ENCODE measurements at regions not wholly inside any gene's neighbourhood (a gene's known extent, or its start where the extent isn't known, plus 50 kb on each side); places are given as distances from the start of the nearest gene placed in this dataset.

DNA sequence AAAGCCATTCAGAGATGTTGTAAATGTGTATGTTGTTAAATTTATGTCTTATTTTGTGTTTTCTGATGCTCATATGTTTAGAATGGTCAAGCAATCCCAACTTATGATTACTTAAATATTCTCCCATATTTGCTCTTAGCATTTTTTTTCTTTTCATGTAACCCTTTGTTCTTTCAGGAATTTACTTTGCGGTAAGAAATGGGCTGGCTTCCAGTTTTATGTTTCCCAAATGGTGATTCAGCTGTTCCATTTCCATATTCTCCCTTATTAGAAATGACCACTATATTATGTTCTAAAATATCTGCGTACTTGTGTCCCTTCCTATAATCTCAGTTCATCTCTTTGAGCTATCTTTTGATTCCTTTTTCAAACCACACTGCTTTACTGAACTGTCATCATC is 113.7 kb downstream of the CDH26 start:
- no peak overlapping the region for H3K4me3 ChIP-seq (ENCODE audit: low read depth, low read length)
- TF ChIP-seq, protein P1, sequence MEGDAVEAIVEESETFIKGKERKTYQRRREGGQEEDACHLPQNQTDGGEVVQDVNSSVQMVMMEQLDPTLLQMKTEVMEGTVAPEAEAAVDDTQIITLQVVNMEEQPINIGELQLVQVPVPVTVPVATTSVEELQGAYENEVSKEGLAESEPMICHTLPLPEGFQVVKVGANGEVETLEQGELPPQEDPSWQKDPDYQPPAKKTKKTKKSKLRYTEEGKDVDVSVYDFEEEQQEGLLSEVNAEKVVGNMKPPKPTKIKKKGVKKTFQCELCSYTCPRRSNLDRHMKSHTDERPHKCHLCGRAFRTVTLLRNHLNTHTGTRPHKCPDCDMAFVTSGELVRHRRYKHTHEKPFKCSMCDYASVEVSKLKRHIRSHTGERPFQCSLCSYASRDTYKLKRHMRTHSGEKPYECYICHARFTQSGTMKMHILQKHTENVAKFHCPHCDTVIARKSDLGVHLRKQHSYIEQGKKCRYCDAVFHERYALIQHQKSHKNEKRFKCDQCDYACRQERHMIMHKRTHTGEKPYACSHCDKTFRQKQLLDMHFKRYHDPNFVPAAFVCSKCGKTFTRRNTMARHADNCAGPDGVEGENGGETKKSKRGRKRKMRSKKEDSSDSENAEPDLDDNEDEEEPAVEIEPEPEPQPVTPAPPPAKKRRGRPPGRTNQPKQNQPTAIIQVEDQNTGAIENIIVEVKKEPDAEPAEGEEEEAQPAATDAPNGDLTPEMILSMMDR (IDR thresholded peaks at IDR 0.05; ENCODE audit: insufficient read depth, low read depth, low read length): no peak
- DNase-seq (ENCODE audit: low read depth): no peak

DNA sequence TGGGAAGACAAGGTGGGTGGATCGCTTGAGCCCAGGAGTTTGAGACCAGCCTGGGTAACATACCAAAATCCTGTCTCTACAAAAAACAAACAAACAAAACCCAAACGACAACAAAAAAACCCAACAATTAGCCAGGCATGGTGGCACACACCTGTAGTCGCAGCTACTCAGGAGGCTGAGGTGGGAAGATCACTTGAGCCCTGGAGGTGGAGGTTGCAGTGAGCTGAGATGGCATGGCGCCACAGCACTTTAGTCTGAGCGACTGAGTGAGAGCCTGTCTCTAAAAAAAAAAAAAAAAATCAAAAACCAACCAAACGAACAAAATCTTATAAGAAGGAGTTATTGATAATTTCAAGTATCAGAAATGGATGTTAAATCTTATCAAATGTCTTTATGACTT is 114.9 kb downstream of the CDH26 start:
- no peak for DNase-seq (ENCODE audit: low read depth)
- H3K4me3 ChIP-seq (ENCODE audit: low read depth, low read length): no peak overlapping the region
- TF ChIP-seq, protein P1 (IDR thresholded peaks at IDR 0.05; ENCODE audit: insufficient read depth, low read depth, low read length): no peak

DNA sequence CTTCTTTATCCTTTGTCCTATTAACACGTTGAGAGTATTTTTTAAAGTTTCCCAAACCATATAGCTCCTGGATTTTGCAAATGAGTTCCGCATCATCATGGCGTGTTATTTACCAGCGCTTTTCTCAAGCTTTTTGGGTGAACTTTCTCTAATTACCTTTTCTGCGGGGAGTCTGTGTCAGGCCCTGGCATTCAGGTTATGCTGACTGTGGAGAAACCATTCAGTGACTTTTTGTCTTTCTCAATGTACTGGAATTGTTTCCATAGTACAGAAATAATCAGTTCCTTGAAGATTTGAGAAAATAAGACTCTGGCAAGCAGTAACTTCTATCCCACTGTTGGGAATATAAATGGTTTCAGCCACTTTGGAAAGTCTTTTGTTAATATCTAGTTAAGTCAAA is 115.3 kb downstream of the CDH26 start:
- no peak for DNase-seq (ENCODE audit: low read depth)
- H3K4me3 ChIP-seq (ENCODE audit: low read depth, low read length): no peak overlapping the region
- TF ChIP-seq, protein P1 (IDR thresholded peaks at IDR 0.05; ENCODE audit: insufficient read depth, low read depth, low read length): no peak

DNA sequence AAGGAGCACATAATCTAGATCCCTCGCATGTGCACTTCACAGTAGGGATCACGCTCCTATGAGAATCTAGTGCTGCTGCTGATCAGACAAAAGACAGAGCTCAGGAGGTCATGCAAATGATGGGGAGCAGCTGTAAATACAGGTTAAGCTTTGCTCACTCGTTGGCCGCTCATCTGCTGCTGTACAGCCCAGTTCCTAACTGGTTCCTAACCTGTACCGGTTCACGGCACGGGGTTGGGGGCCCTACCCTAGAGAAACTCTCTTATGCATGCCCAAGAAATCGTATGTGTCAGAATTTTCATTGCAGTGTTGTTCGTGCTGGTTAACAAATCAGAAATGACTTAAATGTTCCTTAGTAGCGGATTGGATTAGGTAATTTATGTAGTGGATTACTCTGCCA is 116.1 kb downstream of the CDH26 start:
- no peak for DNase-seq (ENCODE audit: low read depth)
- no peak overlapping the region for H3K4me3 ChIP-seq (ENCODE audit: low read depth, low read length)
- TF ChIP-seq, protein P1 (IDR thresholded peaks at IDR 0.05; ENCODE audit: insufficient read depth, low read depth, low read length): no peak

DNA sequence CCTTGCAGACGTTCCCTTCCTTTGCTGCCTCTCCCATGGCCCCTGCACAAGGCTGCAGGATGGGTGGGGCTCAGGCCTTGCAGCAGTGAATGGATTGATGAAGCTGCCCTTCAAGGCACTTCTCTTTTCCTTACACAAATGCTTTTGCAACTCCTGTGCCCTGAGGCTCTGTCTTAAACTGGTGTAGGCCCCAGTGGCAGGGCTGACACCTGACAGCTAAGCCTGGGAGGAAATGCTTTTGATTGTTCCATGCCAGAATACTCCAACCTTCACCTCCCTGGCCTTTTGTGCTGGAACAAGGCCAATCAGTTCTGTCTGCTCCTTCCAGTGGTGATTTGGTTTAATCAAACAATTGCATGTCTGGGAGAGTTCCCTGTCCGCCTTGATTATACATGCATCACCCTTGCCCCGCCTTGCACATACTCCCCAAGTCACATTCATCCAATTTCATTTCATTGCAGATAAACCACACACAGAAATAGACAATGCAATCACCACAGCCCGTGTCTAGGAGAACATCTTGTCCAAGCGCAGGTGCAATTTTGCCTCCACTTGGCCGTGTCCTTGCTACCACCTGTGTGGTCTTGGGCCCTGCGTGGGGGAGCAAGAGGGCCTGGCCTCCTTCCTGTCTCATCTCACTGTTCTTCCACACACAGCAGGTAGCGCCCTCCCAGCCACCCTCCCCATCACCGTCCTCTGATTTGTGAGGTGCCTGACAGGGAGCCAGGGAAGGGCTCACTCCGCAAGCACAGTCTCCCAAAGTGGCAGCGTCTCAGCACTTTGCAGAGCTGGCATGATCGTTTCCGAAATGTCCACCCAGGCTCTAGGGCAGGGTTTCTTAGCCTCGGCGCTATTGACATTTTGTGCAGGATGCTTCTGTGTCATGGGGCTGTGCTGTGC is 120.4 kb downstream of the CDH26 start:
- TF ChIP-seq, protein P1 (IDR thresholded peaks at IDR 0.05; ENCODE audit: insufficient read depth, low read depth, low read length): no peak
- no peak for DNase-seq (ENCODE audit: low read depth)
- H3K4me3 ChIP-seq (ENCODE audit: low read depth, low read length): no peak overlapping the region

DNA sequence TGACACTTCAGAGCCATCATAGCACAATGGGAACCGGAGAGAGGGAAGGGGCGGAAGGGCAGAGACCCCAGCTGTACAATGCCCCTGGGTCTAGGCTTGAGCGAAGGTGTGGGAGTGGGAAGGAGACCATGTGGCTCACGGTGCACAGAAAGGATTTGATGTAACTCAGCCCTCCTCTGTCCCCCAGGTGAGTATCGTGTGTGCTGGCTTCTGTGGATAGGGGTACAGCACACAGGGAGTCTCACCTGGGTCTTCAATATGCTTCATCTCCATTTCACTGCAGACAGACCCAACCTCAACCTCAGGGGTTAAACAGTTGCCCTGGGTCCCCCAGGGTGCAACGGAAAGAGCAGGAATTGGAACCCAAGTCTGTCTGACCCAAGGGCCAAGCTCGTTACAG is 122.2 kb downstream of the CDH26 start:
- no peak for DNase-seq (ENCODE audit: low read depth)
- no peak overlapping the region for H3K4me3 ChIP-seq (ENCODE audit: low read depth, low read length)
- TF ChIP-seq, protein P1 (IDR thresholded peaks at IDR 0.05; ENCODE audit: insufficient read depth, low read depth, low read length): no peak
